GM13977 (cell line): ENCODE measurements at regions not wholly inside any gene's neighbourhood (a gene's known extent, or its start where the extent isn't known, plus 50 kb on each side); places are given as distances from the start of the nearest gene placed in this dataset.
"Not testable (repeated sequence)": the region's sequence is repeated elsewhere in the genome, so short reads cannot be mapped to it uniquely, and the experiment has no call there.

Source experiments
- DNase-seq: peaks from one replicate; pipeline ENCODE4 v3.0.0; 2012; ENCODE audit warnings: low spot score
- in situ Hi-C: fragments of 300-500 bp; cut with MboI; formaldehyde crosslinking; loops from one replicate; pipeline ENCODE4 v1.12.0; 2022; ENCODE audit warnings: low sequenced_read_pairs, low pct_unique_long_range_greater_than_20kb, mixed read lengths, inconsistent platforms; ENCODE audit not compliant: unreplicated experiment
- TF ChIP-seq, protein P1 (sequence below): IDR thresholded peaks from 2 replicates; pipeline ENCODE4 v1.5.1; 2012; ENCODE audit warnings: mild to moderate bottlenecking, control low read depth; ENCODE audit not compliant: insufficient read depth; ENCODE audit errors: extremely low read depth, missing control alignments

GRCh38 chr20:50447817-50448216, 62.4 kb upstream of the PTPN1 start:
- in situ Hi-C loops, result no loop called here
- DNase-seq, result no peak
- TF ChIP-seq, protein P1, sequence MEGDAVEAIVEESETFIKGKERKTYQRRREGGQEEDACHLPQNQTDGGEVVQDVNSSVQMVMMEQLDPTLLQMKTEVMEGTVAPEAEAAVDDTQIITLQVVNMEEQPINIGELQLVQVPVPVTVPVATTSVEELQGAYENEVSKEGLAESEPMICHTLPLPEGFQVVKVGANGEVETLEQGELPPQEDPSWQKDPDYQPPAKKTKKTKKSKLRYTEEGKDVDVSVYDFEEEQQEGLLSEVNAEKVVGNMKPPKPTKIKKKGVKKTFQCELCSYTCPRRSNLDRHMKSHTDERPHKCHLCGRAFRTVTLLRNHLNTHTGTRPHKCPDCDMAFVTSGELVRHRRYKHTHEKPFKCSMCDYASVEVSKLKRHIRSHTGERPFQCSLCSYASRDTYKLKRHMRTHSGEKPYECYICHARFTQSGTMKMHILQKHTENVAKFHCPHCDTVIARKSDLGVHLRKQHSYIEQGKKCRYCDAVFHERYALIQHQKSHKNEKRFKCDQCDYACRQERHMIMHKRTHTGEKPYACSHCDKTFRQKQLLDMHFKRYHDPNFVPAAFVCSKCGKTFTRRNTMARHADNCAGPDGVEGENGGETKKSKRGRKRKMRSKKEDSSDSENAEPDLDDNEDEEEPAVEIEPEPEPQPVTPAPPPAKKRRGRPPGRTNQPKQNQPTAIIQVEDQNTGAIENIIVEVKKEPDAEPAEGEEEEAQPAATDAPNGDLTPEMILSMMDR, result no peak

- in situ Hi-C loops, DNase-seq: not testable (repeated sequence)
Observed at GRCh38 chr20:50448625-50449403, 61.4 kb upstream of the PTPN1 start.

DNA sequence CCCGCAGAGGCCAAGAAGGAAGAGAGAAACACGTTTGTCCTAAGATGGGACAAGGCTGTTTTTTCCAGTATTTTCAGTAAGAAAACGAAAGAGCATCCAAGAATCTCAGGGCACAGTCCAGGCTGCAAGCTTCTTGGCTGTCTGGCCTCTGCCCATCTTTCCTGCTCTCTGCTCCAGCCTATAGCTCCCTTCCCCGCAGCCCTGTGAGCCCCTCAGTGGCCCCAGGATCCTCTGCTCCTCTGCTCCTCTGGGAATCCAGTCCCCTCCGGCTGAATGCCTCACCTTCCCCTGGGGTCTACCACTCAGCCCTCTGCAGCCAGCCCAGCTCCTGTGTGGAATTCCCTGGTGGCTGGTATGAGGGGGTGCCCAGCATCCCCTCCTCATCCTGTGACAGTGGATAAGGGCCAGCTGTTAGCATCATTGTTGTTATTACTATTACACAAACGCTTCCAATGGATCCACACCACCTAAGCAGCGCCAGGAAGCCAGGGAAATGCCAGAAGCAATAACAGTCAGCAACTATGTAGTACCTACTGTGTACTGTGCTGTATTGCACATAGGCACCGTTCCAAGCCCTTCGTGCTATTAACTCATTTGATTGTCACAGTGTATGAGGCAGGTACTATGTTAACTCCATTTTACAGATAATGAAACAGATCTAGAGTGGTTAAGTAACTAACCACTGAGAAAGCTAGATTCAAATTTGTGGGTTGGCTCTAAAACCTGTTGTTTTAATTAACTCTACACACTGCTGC, 60.3 kb upstream of the PTPN1 start:
- DNase-seq, result peak; percentile 45
- TF ChIP-seq, protein P1, result no peak
- in situ Hi-C loops, result no loop called here

DNA sequence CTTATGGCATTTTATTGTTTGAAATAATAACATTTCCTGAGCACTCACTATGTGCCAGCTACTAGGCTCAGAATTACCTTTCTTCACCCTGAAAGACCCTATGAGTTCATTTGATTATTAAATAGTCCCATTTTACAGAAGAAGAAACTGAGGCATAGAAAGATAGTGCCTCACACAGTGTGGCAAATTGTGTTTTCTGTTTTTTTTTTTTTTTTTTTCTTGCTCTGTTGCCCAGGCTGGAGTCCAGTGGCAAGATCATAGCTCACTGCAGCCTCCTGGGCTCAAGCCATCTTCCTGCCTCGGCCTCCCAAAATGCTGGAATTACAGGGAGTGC, 59.7 kb upstream of the PTPN1 start:
- no peak for DNase-seq
- TF ChIP-seq, protein P1, result no peak
- in situ Hi-C loops, result no loop called here

- peak; percentile 68 for DNase-seq
- in situ Hi-C loops, result no loop called here
- TF ChIP-seq, protein P1, result no peak
Observed at GRCh38 chr20:50450881-50451752, 59.1 kb upstream of the PTPN1 start.

GRCh38 chr20:50451792-50452425, 58.3 kb upstream of the PTPN1 start:
- in situ Hi-C loops, DNase-seq: not testable (repeated sequence)

DNA sequence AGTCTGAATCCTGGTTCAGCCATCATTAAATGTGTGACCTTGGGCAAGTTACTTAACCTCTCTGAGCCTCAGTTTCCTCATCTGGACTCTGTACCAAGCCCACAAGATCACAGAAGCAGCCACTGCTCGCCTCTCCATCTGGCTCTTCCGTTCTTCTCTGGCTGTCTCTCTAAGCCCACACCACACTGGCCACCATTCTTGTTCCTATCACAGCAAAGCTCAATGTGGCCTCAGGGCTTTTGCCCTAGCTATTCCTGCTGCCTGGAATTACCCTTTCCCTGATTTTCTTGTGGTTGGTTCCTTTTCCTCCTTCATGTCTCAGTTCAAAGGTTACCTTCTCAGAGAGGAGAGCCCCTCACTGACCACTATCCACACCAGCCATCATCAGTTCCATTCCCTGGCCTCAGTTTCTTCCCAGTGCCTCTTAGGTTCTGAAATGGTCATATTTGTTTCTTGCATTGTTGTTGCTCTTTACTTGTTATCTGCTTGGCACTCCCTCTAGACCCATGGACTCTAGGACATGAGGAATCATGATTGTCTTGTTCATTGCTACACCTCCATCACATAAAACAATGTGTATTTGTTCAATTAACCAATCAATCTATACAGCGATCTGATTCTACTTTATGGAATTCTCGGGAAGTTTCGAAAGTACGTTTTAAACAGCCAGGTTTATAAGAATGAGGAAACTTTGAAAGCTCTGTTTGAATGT, 56.5 kb upstream of the PTPN1 start:
- in situ Hi-C loops, result no loop called here
- DNase-seq, result no peak
- TF ChIP-seq, protein P1, result no peak

- in situ Hi-C loops, DNase-seq: not testable (repeated sequence)
Observed at GRCh38 chr20:50455245-50455644, 54.9 kb upstream of the PTPN1 start.
